Erythroblast (primary cell): ENCODE measurements at regions not wholly inside any gene's neighbourhood (a gene's known extent, or its start where the extent isn't known, plus 50 kb on each side); places are given as distances from the start of the nearest gene placed in this dataset.

Experiments
- GATA1 ChIP-seq: IDR thresholded peaks from 2 replicates; pipeline ENCODE4 v1.6.1; 2011; ENCODE audit warnings: low read depth, mild to moderate bottlenecking, control low read depth, low read length, moderate library complexity
- POLR2A ChIP-seq: IDR thresholded peaks from 2 replicates; pipeline ENCODE4 v1.6.1; 2011; ENCODE audit warnings: mild to moderate bottlenecking, low read length

GRCh38 chr5:143946837-143947236 is 134.9 kb downstream of the HMHB1 start:
- no peak for TF ChIP-seq POLR2A
- TF ChIP-seq GATA1: no peak
